ENCODE measurements at regions not wholly inside any gene's neighbourhood (a gene's known extent, or its start where the extent isn't known, plus 50 kb on each side); places are given as distances from the start of the nearest gene placed in this dataset.

DNA sequence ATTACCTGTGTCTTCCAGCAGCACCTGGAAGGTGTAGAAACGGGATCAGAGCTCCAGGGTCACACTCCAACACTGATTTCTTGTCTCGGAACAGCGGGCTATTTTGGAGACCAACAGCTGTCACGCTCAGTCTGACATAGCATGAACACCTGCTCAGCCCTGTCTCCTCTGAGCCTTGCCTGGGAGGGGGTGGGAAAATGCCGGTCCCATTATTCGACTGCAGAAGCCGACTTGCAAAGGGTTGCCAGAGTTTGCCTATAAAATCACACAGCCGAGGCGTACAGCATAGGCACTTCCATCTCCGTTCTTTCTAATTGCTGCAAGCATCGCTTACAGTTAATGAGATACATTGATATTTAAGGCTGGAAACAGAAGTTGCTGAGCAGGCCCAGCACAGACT lies 300.8 kb upstream of the MSX2 start:
- no peak for TF ChIP-seq CTCF (IDR thresholded peaks at IDR 0.05; ENCODE audit: low read depth, low read length)
- Histone ChIP-seq H3K9me3 (ENCODE audit: severe bottlenecking) (no peaks in the 10 kb centered on the region), H3K27ac (no peak overlapping the region), H3K27me3 (ENCODE audit: insufficient read depth, low read depth, severe bottlenecking) (peaks cover 90% of the 10 kb centered on the region), H3K36me3 (no peaks in the 10 kb centered on the region), H3K4me3 (ENCODE audit: low read depth, low read length) (no peak overlapping the region)
- no peak for DNase-seq

DNA sequence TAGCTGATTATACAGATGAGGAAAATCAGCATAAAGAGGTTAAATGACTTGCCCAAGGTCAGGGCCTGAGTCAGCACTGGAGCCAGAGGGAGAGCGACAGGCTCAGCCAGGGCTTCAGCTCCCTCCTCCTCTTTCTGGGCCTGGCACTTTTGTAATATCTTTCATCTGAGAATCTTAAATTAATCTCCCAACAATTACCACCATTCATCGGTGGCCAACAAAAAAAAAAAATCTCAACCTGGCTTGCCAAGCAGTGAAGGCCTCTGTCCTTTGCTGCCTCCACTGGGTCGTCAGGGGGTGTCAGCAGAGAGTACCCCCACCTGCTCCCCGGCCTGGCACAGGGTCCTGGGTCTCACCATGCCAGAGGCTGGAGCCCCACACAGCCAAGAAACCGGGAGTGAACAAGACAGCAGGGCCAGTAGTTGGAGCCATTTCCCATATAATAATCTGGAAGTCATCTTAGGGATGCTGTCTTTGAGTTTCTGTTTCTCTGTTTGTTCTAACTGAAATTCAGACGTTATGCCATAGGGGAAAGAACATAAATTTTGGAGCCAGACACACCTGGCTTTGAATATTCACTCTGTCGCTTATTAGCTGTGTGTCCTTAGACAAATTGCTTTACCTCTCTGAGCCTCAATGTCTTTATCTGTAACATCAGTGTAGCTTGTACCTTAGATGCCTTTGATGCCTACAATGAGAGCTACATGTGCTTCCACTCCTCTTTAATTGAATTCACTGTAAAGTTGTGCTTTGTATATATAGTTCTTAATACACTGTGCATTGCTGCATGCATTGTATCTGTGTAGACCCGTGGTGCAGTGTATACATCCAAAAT lies 299.9 kb upstream of the MSX2 start:
- DNase-seq: no peak
- H3K36me3 ChIP-seq: no peaks in the 10 kb centered on the region
- peaks cover 92% of the 10 kb centered on the region for H3K27me3 ChIP-seq (ENCODE audit: insufficient read depth, low read depth, severe bottlenecking)
- H3K9me3 ChIP-seq (ENCODE audit: severe bottlenecking): no peaks in the 10 kb centered on the region
- no peak for TF ChIP-seq CTCF (IDR thresholded peaks at IDR 0.05; ENCODE audit: low read depth, low read length)
- H3K27ac ChIP-seq: no peak overlapping the region
- H3K4me3 ChIP-seq (ENCODE audit: low read depth, low read length): no peak overlapping the region

- no peak overlapping the region for H3K27ac ChIP-seq
- no peaks in the 10 kb centered on the region for H3K9me3 ChIP-seq (ENCODE audit: severe bottlenecking)
- peaks cover 92% of the 10 kb centered on the region for H3K27me3 ChIP-seq (ENCODE audit: insufficient read depth, low read depth, severe bottlenecking)
- no peaks in the 10 kb centered on the region for H3K36me3 ChIP-seq
- H3K4me3 ChIP-seq (ENCODE audit: low read depth, low read length): no peak overlapping the region
- no peak for DNase-seq
- TF ChIP-seq CTCF (IDR thresholded peaks at IDR 0.05; ENCODE audit: low read depth, low read length): no peak
These were observed 299.0 kb upstream of the MSX2 start for GRCh38 chr5:174425271-174425963.

DNA sequence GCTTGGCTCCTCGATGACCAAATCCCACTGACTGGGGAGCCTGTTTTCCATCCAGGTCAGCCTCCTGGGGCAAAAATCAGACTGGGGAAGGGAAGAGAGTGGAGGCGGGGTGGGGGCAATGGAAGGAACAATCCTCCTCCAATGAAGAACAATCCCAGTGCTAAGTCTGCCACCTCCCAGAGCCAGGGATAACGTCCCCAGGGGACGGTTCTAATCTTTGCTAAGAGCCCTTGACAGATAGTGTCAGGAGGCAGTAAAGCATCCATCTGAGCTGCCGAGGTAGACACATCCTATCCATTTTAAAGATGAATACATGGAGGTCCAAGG lies 298.5 kb upstream of the MSX2 start:
- peaks cover 93% of the 10 kb centered on the region for H3K27me3 ChIP-seq (ENCODE audit: insufficient read depth, low read depth, severe bottlenecking)
- TF ChIP-seq CTCF (IDR thresholded peaks at IDR 0.05; ENCODE audit: low read depth, low read length): no peak
- H3K9me3 ChIP-seq (ENCODE audit: severe bottlenecking): no peaks in the 10 kb centered on the region
- H3K27ac ChIP-seq: no peak overlapping the region
- no peak overlapping the region for H3K4me3 ChIP-seq (ENCODE audit: low read depth, low read length)
- H3K36me3 ChIP-seq: no peaks in the 10 kb centered on the region
- DNase-seq: no peak

DNA sequence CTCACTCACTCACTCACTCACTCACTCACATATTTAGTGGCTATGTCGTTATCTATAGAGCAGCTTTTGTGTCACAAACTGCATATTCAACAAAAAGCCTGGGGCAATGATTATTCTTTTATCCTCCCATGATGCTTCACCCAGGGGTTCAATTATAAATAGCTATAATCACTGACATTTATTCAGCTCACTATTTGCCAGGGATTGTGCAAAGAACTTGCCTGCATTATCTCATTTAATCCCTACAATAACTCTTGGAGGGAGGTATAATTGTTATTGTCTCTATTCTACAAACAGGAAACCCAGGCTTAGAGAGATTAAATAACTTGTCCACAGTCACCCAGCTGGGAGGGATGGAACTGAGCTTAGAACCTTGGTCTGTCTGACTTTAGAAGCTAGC lies 298.0 kb upstream of the MSX2 start:
- TF ChIP-seq CTCF (IDR thresholded peaks at IDR 0.05; ENCODE audit: low read depth, low read length): no peak
- Histone ChIP-seq H3K9me3 (ENCODE audit: severe bottlenecking) (no peaks in the 10 kb centered on the region), H3K4me3 (ENCODE audit: low read depth, low read length) (no peak overlapping the region), H3K27ac (no peak overlapping the region), H3K27me3 (ENCODE audit: insufficient read depth, low read depth, severe bottlenecking) (peaks cover 93% of the 10 kb centered on the region), H3K36me3 (no peaks in the 10 kb centered on the region)
- no peak for DNase-seq
